SK-N-SH (cell line): ENCODE measurements at regions not wholly inside any gene's neighbourhood (a gene's known extent, or its start where the extent isn't known, plus 50 kb on each side); places are given as distances from the start of the nearest gene placed in this dataset.

Source experiments
- CTCF ChIA-PET: fragments of 300-600, 350-600 bp; formaldehyde crosslinking; extraction: SDS; loops from one replicate; lab custom pipeline; 2021; lab: Yijun Ruan, JAX
- POLR2A ChIA-PET: fragments of 350-600 bp; sonication (Branson Sonifier 250); formaldehyde crosslinking; extraction: SDS; loops from one replicate; lab custom pipeline; 2020; ENCODE audit warnings: antibody characterized with exemption, inconsistent platforms; lab: Yijun Ruan, JAX
- DNase-seq: peaks from one replicate; pipeline ENCODE4 v3.0.0; 2012
- H2AFZ ChIP-seq: fragments of 200-600 bp; sonication (generic); 2 replicates; pipeline ENCODE4 v1.8.1; 2016; ENCODE audit warnings: antibody characterized with exemption, mild to moderate bottlenecking, low read depth
- H3F3A ChIP-seq: fragments of 200-600 bp; sonication (generic); replicated peaks from 2 replicates; pipeline ENCODE3; 2016; ENCODE audit warnings: antibody characterized with exemption, mild to moderate bottlenecking; ENCODE audit not compliant: insufficient read depth
- H3K27ac ChIP-seq, 2 experiments: fragments of 200-500 bp in 1 of 2; fragments of 200-600 bp in 1 of 2; sonication (Bioruptor generic) in 1 of 2; sonication (generic), shearing (Covaris generic) in 1 of 2; 2 replicates each; pipeline versions ENCODE4 v1.5.1 to v1.6.1; 2014 to 2016; ENCODE audit warnings: low read depth in 2 of 2, inconsistent platforms in 1 of 2, low read length in 1 of 2, mild to moderate bottlenecking in 1 of 2, mixed read lengths in 1 of 2
- H3K27me3 ChIP-seq: fragments of 200-600 bp; sonication (generic), shearing (Covaris generic); 2 replicates; pipeline ENCODE4 v1.6.1; 2016; ENCODE audit warnings: mixed run types; ENCODE audit not compliant: insufficient read depth
- H3K36me3 ChIP-seq, 2 experiments: fragments of 200-500 bp in 1 of 2; fragments of 200-600 bp in 1 of 2; sonication (Bioruptor generic) in 1 of 2; sonication (generic) in 1 of 2; replicated peaks in 1 of 2; 2 replicates each; pipeline versions ENCODE3 to v1.5.1; 2014 to 2016; ENCODE audit warnings: low read length in 1 of 2, mild to moderate bottlenecking in 1 of 2; ENCODE audit not compliant: insufficient read depth in 2 of 2, control insufficient read depth in 1 of 2
- H3K4me1 ChIP-seq, 2 experiments: fragments of 200-500 bp in 1 of 2; fragments of 200-600 bp in 1 of 2; sonication (Bioruptor generic) in 1 of 2; sonication (generic), shearing (Covaris generic) in 1 of 2; 2 replicates each; pipeline versions ENCODE4 v1.5.1 to v1.6.1; 2014 to 2016; ENCODE audit warnings: low read depth in 1 of 2, low read length in 1 of 2, mixed run types in 1 of 2; ENCODE audit not compliant: insufficient read depth in 2 of 2, control insufficient read depth in 1 of 2
- H3K4me2 ChIP-seq: fragments of 200-600 bp; sonication (generic), shearing (Covaris generic); 2 replicates; pipeline ENCODE4 v1.6.1; 2017; ENCODE audit warnings: mixed run types
- H3K4me3 ChIP-seq, 2 experiments: fragments of 200-500 bp in 1 of 2; fragments of 200-600 bp in 1 of 2; sonication (Bioruptor generic) in 1 of 2; sonication (generic), shearing (Covaris generic) in 1 of 2; 2 replicates each; pipeline versions ENCODE4 v1.5.1 to v1.8.1; 2014 to 2016; ENCODE audit warnings: low read depth in 2 of 2, inconsistent platforms in 1 of 2, low read length in 1 of 2, mild to moderate bottlenecking in 1 of 2, mixed read lengths in 1 of 2, moderate library complexity in 1 of 2
- H3K79me2 ChIP-seq: fragments of 200-600 bp; sonication (generic); 2 replicates; pipeline ENCODE4 v1.8.1; 2017; ENCODE audit warnings: mild to moderate bottlenecking; ENCODE audit not compliant: insufficient read depth
- H3K9ac ChIP-seq: fragments of 200-600 bp; sonication (generic); 2 replicates; pipeline ENCODE4 v1.6.1; 2017; ENCODE audit warnings: mixed run types
- H3K9me2 ChIP-seq: fragments of 200-600 bp; sonication (generic); 2 replicates; pipeline ENCODE4 v1.6.1; 2017; ENCODE audit warnings: mixed run types
- H3K9me3 ChIP-seq: fragments of 200-600 bp; sonication (generic); 2 replicates; pipeline ENCODE4 v1.6.1; 2017; ENCODE audit warnings: mixed run types, mild to moderate bottlenecking, moderate library complexity
- H4K20me1 ChIP-seq: fragments of 200-600 bp; sonication (generic); 2 replicates; pipeline ENCODE4 v1.6.1; 2017; ENCODE audit warnings: mild to moderate bottlenecking, mixed run types; ENCODE audit not compliant: insufficient read depth
- CHD2 ChIP-seq: fragments of 150-350 bp; IDR thresholded peaks from 2 replicates; pipeline ENCODE4 v1.6.1; 2018; ENCODE audit warnings: low read length; ENCODE audit not compliant: partially characterized antibody
- CTCF ChIP-seq: fragments of 200-600 bp; sonication (generic); IDR thresholded peaks from 2 replicates; pipeline ENCODE4 v1.6.1; 2017; ENCODE audit warnings: antibody characterized with exemption, mild to moderate bottlenecking, moderate library complexity
- FOXJ3 ChIP-seq: sonication (generic); formaldehyde crosslinking; IDR thresholded peaks from 2 replicates; pipeline ENCODE4 v1.5.1; 2020; ENCODE audit warnings: mild to moderate bottlenecking, missing genetic modification reagents
- GABPA ChIP-seq: IDR thresholded peaks from 2 replicates; pipeline ENCODE4 v1.4.0; 2012; ENCODE audit warnings: low read depth, mild to moderate bottlenecking
- GATA2 ChIP-seq: sonication (generic); formaldehyde crosslinking; IDR thresholded peaks from 2 replicates; pipeline ENCODE4 v1.5.0; 2020; ENCODE audit warnings: mild to moderate bottlenecking, missing genetic modification reagents
- MAX ChIP-seq: IDR thresholded peaks from 2 replicates; pipeline ENCODE4 v1.4.0; 2012; ENCODE audit warnings: low read depth
- MXI1 ChIP-seq: IDR thresholded peaks from 2 replicates; pipeline ENCODE4 v1.6.1; 2012; ENCODE audit warnings: mild to moderate bottlenecking, low read depth, low read length, improper control_type of control experiment
- NFIC ChIP-seq: IDR thresholded peaks from 2 replicates; pipeline ENCODE4 v1.4.0; 2012; ENCODE audit warnings: borderline replicate concordance
- PBX3 ChIP-seq: IDR thresholded peaks from 2 replicates; pipeline ENCODE4; 2012
- POLR2AphosphoS5 ChIP-seq: IDR thresholded peaks from 2 replicates; pipeline ENCODE4 v1.6.1; 2012; ENCODE audit warnings: low read depth, low read length
- RCOR1 ChIP-seq: fragments of 150-350 bp; IDR thresholded peaks from 2 replicates; pipeline ENCODE4 v1.6.1; 2017; ENCODE audit warnings: antibody characterized with exemption, low read length
- RXRA ChIP-seq: IDR thresholded peaks from 2 replicates; pipeline ENCODE4 v1.4.0; 2012; ENCODE audit warnings: low read depth, mild to moderate bottlenecking, borderline replicate concordance
- SMC3 ChIP-seq: IDR thresholded peaks from 2 replicates; pipeline ENCODE4 v1.6.1; 2012; ENCODE audit warnings: low read depth, low read length, improper control_type of control experiment
- TCF12 ChIP-seq: IDR thresholded peaks from 2 replicates; pipeline ENCODE4 v1.4.0; 2012
- USF2 ChIP-seq: fragments of 150-350 bp; IDR thresholded peaks from 2 replicates; pipeline ENCODE4 v1.6.1; 2017; ENCODE audit warnings: antibody characterized with exemption, low read length, low read depth, borderline replicate concordance
- YY1 ChIP-seq: IDR thresholded peaks from 2 replicates; pipeline ENCODE4 v1.4.0; 2012; ENCODE audit warnings: low read depth, mild to moderate bottlenecking
- WGBS: methylation state at CpG from one replicate; pipeline ENCODE4 v1.1.6; 2017; ENCODE audit warnings: low lambda C conversion rate; 5-methylcytosine and 5-hydroxymethylcytosine counted together

GRCh38 chr20:40953856-40954255 is 74.8 kb upstream of the TOP1 start:
- no peak for DNase-seq
- H3K27ac ChIP-seq: no peak overlapping the region
- H3K4me3 ChIP-seq: no peak overlapping the region
- no peaks in the 10 kb centered on the region for H3F3A ChIP-seq
- no peak overlapping the region for H3K9ac ChIP-seq
- H2AFZ ChIP-seq: no peak overlapping the region
- CTCF ChIA-PET: interaction anchor here (0.6 to 3.6 kb wide), 6 partner anchors 8 to 1580 kb away, joined by 3 to 44 read pairs (median 8); partner anchors contain the start of gene MAFB
- H3K9me3 ChIP-seq: no peaks in the 10 kb centered on the region
- H3K27me3 ChIP-seq: no peaks in the 10 kb centered on the region
- H3K79me2 ChIP-seq: no peaks in the 10 kb centered on the region
- H3K9me2 ChIP-seq: no peaks in the 10 kb centered on the region
- POLR2A ChIA-PET: no interaction called here
- H4K20me1 ChIP-seq: no peaks in the 10 kb centered on the region
- H3K36me3 ChIP-seq: no peaks in the 10 kb centered on the region
- H3K4me2 ChIP-seq: no peak overlapping the region
- WGBS: 64% methylated on average over 4 of the region's 5 CpGs
- TF ChIP-seq NFIC: no peak
- TF ChIP-seq YY1: no peak
- TF ChIP-seq GABPA: no peak
- TF ChIP-seq TCF12: no peak
- TF ChIP-seq PBX3: no peak
- no peak for TF ChIP-seq CTCF
- no peak for TF ChIP-seq RXRA
- no peak for TF ChIP-seq MXI1
- no peak for TF ChIP-seq USF2
- no peak for TF ChIP-seq FOXJ3 (CRISPR knock-in tag)
- no peak for TF ChIP-seq CHD2
- TF ChIP-seq SMC3: no peak
- no peak for TF ChIP-seq MAX
- no peak for TF ChIP-seq POLR2AphosphoS5
- no peak for TF ChIP-seq RCOR1
- no peak for TF ChIP-seq GATA2 (CRISPR knock-in tag)
- no peaks in the 10 kb centered on the region for H3K4me1 ChIP-seq
